GM21390 (cell line): ENCODE measurements at regions not wholly inside any gene's neighbourhood (a gene's known extent, or its start where the extent isn't known, plus 50 kb on each side); places are given as distances from the start of the nearest gene placed in this dataset.
"Not testable (repeated sequence)": the region's sequence is repeated elsewhere in the genome, so short reads cannot be mapped to it uniquely, and the experiment has no call there.

ENCODE experiments used
- ATAC-seq: cut with Tn5 transposase; IDR thresholded peaks from one replicate; pipeline ENCODE4 v1.9.1; 2021; ENCODE audit not compliant: unreplicated experiment

DNA sequence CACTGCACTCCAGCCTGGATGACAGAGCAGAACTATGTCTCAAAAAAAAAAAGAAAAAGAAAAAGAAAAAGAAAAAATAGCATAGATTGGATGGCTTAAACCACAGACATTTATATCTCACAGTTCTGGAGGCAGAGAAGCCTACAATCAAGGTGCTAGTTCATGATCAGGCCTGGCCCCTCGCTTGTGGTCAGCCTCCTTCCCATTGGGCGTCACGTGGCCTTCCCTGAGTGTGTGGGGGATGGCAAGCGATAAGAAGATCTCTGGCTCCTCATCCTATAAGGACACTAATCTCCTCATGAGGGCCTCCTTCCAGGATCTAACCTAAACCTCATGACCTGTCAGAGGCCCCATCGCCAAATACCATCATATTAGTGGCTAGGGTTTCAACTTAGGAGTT lies 320.2 kb upstream of the SPATA31A3 start:
- not testable (repeated sequence) for ATAC-seq

DNA sequence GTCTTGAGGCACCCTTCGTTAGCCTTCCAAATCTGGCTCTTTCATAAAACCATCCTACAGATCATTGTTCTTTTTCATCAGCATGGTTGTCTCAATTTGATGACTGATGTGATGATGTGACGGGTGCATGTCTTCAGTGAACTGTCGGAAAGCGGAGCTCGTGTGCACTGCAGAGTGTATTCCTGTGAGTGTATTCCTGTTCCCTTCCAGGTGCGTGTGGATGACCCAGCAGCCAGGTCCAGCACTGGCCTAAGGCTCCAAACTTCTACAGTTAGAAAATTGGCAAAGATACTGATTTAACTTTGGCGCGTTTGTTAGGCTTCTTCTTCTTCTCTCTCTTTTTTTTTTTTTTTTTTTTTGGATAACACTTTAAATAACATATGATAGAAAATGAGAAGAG lies 314.8 kb upstream of the SPATA31A3 start:
- ATAC-seq, result not testable (repeated sequence)

DNA sequence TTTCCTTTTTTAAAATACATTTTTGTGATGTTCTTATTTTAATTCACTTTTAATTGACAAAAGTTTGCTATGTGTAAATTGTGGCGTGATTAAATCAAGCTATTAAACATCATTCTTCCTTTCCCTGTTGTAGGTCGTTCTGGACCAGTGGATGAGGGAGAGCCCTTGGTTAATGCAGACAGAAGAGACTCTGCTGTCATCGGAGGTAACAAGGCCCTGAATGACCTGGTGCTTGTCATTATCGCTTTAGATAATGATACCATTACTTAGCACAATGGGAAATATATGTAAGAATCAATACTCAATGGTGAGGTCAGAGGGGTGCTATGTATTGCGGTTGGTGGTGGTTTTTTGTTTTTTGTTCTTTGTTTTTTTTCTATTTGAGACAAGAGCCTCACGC lies 296.4 kb upstream of the SPATA31A3 start:
- ATAC-seq, result not testable (repeated sequence)

DNA sequence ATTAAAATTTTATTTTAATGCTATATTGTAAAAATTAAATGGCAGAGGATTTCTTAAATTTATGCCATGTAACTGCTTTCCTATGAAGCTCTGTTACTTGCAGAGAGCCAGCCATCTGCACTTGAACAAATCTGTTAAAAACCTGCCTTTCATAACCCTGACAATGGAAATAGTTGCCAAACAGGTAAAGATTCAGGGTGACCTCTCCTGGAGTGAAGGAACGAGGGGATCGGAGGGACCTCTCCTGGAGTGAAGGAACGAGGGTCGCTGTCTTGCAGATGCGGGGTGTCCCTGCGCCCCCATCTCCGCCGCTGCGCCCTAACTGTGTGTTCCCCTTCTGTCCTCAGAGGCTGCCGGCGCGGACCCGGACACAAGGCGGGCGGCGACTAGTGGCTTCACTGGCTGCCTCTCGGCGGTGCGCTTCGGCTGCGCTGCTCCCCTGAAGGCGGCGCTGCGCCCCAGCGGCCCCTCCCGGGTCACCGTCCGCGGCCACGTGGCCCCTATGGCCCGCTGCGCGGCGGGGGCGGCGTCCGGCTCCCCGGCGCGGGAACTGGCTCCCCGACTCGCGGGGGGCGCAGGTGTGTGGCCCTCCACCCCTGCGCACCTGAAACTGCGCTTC lies 295.9 kb upstream of the SPATA31A3 start:
- not testable (repeated sequence) for ATAC-seq

DNA sequence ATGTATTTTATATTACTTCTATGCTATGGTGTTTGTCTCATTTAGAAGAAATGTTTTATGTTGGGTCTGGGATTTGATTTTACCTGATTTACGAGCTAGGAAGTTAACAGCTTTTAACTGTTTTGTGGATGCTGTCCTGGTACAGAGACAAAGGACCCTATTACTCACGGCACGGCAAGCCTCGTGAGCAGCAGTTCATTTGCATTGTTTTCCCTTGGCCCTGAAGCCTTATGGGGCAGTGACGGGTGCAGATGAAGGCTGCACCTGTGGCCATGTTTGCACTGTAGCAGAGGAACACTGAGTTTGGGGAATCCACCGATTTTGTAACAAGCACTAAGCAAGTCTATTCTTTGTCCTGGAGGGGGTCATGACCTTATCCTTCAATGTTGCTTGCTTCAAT lies 291.9 kb upstream of the SPATA31A3 start:
- ATAC-seq, result not testable (repeated sequence)

DNA sequence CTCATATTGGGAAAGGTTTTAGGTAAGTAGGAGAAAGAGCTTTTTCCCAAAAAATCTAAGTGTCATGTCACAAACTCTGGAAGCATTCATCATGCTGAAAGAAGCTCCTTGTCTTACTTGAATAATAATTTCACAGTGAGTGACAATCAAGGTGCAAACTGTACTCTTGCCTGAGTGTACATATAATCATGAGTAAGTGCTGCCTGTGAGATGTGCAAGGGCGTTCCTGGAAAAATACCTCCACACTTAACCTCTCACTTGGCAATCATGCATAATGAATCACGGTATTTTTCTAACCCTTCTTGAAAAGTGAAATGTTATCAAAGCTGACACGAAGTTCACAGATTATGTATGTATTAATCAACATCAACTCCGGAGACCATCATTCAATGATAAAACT lies 289.2 kb upstream of the SPATA31A3 start:
- not testable (repeated sequence) for ATAC-seq

DNA sequence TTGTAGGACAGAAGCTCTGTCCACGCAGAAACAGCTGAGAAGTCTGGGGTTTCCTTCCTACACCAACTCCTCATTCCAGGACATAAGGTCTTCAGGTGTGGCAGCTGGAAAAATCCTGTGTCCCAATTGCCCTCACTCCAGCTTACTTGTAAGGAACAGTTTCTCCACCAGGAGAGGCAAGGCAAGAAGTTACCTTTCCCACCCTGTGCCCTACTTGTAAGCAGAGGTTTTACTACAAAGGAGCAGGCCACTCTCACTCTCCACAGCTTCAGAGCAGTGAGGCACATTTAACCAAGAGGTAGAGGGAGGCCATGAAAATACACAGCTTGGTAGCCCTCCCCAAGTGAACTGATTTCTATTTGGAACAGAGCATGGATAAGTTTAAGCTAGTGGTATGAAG lies 277.3 kb upstream of the SPATA31A3 start:
- ATAC-seq, result not testable (repeated sequence)

DNA sequence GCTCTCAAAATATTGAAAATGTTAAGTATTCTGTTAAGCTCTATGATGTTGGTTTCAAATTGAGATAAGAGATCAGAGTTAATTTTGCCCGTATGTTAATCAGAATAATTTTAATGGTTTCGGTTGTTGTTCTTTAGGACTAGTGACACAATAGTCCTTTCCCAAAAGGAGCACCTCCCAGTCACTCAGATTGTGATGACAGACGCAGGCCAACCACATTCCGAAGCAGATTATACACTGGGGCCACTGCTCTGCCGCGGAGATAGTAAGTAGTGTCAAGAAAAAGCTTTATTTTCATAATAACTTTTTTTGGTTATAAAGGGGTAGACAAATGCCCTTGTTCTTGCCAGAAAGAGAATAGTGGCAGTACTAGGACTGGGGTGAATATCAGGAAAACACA lies 265.5 kb upstream of the SPATA31A3 start:
- not testable (repeated sequence) for ATAC-seq

DNA sequence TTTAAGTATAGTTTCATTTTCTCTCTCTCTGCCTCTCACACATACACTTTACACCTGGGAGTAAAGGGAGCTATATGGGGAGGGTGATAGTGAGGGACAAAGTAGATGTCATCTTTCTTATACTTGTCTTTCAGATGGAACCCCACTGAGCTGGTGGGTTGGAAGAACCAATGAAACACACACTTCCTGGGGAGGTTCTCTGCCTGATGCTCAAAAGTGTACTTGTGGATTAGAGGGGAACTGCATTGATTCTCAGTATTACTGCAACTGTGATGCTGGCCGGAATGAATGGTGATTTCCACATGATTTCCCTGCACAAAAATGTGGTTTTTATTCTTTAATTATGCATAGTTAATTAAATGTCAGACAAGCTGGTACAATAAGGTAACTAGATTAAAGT lies 256.6 kb upstream of the SPATA31A3 start:
- not testable (repeated sequence) for ATAC-seq

DNA sequence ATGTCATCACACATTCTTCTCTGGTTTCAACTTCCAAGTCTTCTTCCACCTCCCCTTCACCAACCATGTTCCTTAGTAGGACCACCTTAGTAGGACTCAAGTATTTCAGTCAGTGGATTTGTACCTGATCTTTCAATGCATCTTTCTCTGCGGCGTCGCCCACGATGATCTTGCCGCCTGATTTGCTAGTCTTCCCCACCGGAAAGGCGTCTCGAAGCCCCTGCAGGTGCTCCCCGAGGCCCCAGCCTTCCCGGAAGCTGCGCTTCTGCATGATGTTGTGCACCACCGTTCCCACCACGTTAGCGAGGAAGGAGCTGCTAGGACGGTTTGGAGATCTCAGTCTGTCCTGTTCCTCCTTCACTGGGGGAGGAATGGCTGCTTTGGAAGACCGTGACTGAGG lies 219.7 kb upstream of the SPATA31A3 start:
- ATAC-seq, result not testable (repeated sequence)

DNA sequence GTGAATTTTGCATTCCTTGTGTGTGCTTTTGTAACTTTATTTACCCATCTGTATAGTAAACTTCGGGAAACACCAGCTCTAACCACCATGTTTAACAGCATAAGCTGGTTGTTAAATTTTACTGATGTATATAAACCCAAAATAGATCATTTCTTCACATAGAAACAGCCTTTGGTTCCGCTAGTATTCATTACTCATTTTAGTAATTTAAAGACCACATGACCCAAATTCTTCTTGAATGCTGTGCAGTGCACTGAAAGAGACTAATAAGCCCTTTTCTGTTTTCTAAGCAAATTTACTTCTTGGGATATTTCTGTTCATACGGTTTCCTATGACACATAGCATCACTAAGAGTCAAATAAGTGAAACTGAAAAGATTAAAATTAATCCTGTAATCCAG lies 218.5 kb upstream of the SPATA31A3 start:
- ATAC-seq, result not testable (repeated sequence)

DNA sequence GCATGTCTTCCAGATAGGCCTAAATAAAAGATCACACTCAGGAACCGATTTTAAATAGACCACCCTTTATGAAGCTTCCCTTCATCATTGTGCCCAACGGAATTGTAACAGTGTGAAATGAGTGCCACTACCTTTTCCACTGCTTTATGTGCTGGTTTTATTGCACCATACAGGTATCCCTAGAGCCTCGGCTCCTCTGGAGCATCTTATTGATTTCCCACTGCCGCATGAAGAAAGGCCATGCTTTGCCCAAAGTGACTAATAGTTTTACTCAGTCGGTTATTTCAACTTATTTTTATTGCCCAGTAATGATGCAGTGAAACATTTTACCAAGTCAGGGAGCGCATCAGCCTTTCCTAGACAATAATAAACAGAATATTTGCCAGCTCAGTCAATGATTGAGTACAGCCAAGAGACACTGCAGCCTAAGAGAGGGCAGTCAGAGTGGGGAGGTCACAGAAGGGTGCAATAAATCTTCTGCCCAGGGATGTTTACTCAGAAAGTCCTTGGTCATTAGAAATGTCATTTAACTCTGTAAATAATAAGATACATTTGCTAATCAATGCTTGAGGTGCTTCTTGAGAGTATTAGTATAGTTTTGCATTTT lies 216.6 kb upstream of the SPATA31A3 start:
- not testable (repeated sequence) for ATAC-seq

DNA sequence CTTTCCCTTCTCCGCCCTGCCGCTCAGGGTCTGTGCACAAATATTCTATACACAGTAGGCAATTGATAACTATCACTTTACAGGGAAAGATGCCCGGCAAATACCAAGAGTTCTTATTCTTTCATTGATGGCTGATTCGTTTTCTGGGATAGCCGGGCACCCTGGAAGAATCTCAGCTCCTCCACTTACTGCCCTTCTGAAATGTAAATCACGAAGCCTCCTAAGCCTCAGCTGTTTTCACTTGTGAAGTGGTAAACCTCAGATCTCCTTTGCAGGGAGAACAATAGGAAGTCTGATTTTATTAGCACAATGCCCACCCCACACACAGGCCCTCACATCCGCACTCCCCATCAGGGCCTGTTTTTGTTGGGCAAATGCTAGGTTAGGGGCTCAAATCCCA lies 203.8 kb upstream of the SPATA31A3 start:
- not testable (repeated sequence) for ATAC-seq

DNA sequence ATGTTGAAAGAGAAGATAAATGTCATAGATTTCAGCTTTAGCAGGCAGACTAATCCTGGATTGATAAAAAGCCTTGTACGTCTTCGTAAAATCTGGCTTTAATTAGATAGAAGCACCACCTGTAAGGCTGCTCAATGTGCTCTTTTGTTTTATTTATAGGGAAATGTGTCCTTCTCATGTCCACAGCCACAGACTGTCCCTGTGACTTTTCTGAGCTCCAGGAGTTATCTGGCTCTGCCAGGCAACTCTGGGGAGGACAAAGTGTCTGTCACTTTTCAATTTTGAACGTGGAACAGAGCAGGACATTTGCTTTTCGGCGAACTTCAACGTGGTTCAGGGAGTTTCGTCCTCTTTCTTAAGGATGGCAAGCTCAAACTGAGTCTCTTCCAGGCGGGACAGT lies 203.0 kb upstream of the SPATA31A3 start:
- ATAC-seq, result not testable (repeated sequence)

DNA sequence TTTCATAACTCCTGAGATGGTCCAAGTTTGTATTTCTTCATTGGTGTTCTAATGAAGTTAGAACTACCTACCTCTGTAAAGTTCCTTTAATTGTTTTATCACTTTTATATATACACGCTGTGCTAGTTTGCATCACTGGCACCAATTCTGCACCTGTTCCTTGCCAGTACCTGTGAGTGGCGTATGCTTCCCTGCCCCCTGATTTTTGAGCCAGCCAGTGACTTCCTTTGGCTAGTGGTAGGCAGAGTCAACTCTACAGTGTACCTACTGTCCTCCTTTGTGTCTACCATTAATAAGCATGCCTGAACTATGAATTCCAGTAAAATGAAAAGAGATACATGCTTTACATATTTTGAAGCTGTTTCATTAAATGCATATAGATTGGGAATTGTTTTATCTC lies 186.8 kb upstream of the SPATA31A3 start:
- ATAC-seq, result not testable (repeated sequence)

DNA sequence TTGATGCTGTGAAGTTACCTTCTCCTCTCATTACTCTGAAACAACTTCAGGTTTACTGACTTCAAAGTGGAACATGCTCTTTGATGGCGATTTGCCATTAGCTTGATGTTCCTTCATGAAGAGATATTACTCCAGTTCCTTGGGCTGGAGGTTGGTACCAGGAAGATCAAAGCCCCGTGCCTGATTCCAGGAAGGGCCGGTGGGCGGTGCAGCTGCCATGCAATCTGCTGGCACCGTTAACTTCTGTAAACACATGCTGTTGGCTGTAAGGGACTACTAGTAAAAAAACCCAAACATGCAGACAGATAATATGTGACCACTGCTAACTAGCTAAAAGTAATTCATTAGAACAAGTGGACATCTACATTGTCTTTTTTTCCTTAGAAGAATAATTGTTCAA lies 182.8 kb upstream of the SPATA31A3 start:
- not testable (repeated sequence) for ATAC-seq

DNA sequence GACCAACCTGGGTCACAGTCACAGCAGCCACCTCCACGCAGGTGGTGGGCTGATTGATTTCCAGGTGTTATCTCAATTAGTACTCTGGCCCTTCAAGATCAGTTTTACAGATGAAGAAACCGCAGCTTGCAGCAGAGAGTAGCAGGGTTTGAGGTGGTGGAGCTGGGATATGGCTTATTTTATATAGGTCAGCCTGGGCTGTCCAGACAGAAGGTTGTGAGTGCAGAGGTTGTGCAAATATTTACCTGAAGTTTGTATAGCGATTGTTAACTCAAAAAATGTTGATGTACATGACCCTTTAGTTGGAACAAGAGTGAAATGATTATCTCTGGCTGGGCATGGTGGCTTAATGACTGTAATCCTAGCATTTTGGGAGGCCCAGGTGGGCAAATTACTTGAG lies 179.4 kb upstream of the SPATA31A3 start:
- ATAC-seq, result not testable (repeated sequence)

DNA sequence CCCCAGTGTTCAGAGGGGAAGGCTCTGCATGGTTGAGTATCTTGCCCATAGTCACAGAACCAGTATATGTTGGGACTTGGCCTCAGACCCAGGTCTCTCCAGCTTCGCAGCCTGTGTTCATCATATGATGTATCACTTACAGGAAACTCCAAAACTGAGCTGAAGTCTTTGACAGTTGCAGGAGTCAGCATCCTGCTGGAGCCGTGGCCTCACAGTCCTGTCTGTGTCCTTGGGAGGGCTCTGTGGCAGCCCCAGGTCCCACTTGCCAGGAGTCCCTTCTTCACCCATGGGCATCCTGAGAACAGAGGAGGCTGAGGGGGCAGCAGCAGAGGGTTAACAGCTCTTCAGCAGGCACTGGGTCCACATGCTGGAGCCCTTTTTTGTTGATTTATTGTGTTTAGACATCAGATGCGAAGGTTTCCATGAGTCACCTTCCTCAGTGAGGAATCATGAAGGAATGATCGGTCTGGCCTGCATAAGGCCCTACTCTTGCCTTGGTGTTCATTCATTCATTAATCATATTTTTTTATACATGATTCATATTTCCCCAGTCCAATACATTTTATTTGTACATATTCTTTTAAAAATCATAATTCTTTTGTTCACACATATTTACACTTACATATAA lies 176.3 kb upstream of the SPATA31A3 start:
- ATAC-seq, result not testable (repeated sequence)

DNA sequence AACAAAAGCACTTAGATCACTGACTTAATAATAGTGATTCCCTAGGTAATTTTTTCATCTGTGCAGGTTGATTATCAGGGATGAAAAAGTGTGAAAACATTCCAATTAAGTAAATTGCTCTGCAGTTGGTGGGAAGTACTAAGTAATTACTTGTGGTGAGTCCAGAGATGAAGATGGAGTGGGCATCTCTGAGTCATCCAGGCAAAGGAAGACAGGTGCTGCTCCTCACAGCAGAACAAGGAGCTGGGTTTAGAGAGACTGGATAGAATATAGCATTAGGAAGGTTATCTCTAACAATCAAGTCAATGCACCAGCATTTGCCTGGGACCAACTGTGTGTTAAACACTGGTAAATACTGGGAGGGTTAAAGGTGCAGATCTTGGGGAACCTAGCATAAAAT lies 174.0 kb upstream of the SPATA31A3 start:
- not testable (repeated sequence) for ATAC-seq

DNA sequence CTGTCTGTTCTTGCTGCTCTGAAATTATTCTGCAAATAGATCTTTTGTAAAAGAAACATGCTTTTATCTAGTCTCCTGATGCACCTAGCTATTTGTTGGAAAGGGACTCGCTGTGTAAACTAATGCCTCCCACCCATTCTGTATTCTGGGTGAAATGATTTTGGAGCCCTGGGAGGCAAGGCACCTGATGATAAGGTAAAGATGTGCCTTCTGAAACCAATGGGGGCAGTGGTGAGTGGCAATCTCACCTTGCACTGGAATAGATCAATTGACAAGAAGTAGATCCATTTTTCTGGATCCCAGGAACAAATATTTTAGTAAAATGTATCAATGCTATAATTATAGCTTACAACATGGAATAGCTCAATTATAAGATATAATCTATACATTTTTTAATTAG lies 170.5 kb upstream of the SPATA31A3 start:
- ATAC-seq, result not testable (repeated sequence)

DNA sequence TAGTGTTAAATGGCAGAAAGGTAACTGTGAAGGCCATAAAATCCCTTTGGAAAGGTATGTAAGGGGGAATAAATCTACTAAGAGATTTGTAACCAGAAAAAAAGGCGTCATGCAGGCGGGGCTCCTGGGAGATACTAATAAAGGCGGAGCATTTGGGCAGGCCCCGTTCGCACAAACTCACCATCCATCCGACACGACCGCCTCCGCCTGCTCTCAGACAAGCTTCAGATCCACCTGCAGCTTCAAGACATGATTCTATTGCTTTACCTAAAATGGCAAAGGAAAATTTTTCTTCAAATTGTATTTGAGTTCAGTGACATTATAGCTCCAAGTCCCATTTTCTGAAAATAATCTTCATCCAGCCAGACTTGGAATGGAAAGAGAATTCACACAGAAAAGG lies 162.9 kb upstream of the SPATA31A3 start:
- ATAC-seq, result not testable (repeated sequence)

DNA sequence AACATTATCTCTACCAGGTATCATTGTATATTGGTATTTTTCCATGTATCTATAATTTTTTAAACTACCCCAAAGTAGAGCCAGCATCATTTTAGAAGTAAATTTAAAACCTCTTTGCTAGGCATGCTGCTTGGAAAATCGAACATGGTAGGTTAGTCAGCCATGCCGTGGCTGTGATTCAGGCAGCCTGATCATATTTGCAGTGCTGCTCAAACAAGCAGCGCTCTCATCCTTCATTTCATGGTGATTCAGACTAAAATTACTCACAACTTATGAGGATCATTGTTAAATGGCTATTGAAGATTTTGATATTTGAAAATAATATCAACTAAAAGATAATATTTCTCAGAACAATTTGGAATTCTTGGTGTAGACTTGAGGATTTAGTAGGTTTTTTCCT lies 161.2 kb upstream of the SPATA31A3 start:
- not testable (repeated sequence) for ATAC-seq
